GM21360 (cell line): ENCODE measurements at regions not wholly inside any gene's neighbourhood (a gene's known extent, or its start where the extent isn't known, plus 50 kb on each side); places are given as distances from the start of the nearest gene placed in this dataset.

ENCODE experiments used
- ATAC-seq: cut with Tn5 transposase; IDR thresholded peaks from one replicate; pipeline ENCODE4 v1.9.1; 2021; ENCODE audit warnings: mild to moderate bottlenecking, moderate library complexity; ENCODE audit not compliant: unreplicated experiment

GRCh38 chr6:148652205-148652604 lies 94.6 kb upstream of the UST start:
- no peak for ATAC-seq

- ATAC-seq: no peak
These were observed 93.6 kb upstream of the UST start for GRCh38 chr6:148653138-148653776.

GRCh38 chr6:148657048-148657447 lies 89.8 kb upstream of the UST start:
- no peak for ATAC-seq

GRCh38 chr6:148658681-148659430 lies 88.0 kb upstream of the UST start:
- no peak for ATAC-seq

- no peak for ATAC-seq
These were observed 79.4 kb upstream of the UST start for GRCh38 chr6:148667395-148667794.

GRCh38 chr6:148671085-148671484 lies 75.7 kb upstream of the UST start:
- no peak for ATAC-seq

- ATAC-seq: no peak
These were observed 74.9 kb upstream of the UST start for GRCh38 chr6:148671952-148672351.

GRCh38 chr6:148674306-148674705 lies 72.5 kb upstream of the UST start:
- no peak for ATAC-seq

- ATAC-seq: peak; percentile 74
These were observed 69.0 kb upstream of the UST start for GRCh38 chr6:148677594-148678476.

- ATAC-seq: no peak
These were observed 68.1 kb upstream of the UST start for GRCh38 chr6:148678682-148679081.

- no peak for ATAC-seq
These were observed 65.2 kb upstream of the UST start for GRCh38 chr6:148681666-148682065.

- ATAC-seq: no peak
These were observed 64.6 kb upstream of the UST start for GRCh38 chr6:148682252-148682651.

- ATAC-seq: no peak
These were observed 63.8 kb upstream of the UST start for GRCh38 chr6:148682990-148683389.

GRCh38 chr6:148689168-148689567 lies 57.7 kb upstream of the UST start:
- no peak for ATAC-seq

- ATAC-seq: peak; percentile 90
These were observed 52.8 kb upstream of the UST start for GRCh38 chr6:148693882-148694484.
